ENCODE measurements at regions not wholly inside any gene's neighbourhood (a gene's known extent, or its start where the extent isn't known, plus 50 kb on each side); places are given as distances from the start of the nearest gene placed in this dataset.
"Not testable (repeated sequence)": the region's sequence is repeated elsewhere in the genome, so short reads cannot be mapped to it uniquely, and the experiment has no call there.

- intact Hi-C loops (cut with DNase I), result no loop called here
- DNase-seq (no peak), ATAC-seq (ENCODE audit: poor library complexity) (no peak)
Observed at GRCh38 chr9:27787891-27788290, 214.6 kb upstream of the C9orf72 start.

DNA sequence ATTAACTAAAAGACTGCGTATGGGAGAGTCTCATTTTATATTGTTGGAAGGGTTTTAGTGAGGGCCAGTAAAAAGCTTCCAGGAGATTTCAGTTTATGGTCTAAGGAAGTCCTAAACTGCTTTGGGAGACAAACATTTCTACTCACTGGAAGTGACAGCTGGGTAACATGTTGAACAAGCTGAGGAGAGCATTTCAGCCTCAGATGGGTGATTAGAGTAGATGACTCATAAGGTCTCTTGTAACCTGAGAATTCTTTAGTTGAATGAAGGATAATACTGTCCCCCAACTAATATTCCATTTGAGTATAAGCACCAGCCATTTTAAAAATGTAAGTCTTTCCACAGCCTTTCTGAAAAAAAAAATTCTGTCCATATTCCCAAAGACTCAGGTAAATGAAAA, 218.0 kb upstream of the C9orf72 start:
- no peak for ATAC-seq (ENCODE audit: poor library complexity)
- no peak for DNase-seq
- intact Hi-C loops (cut with DNase I), result no loop called here

- intact Hi-C loops (cut with DNase I), result no loop called here
- ATAC-seq (ENCODE audit: poor library complexity), result no peak
- no peak for DNase-seq
Observed at GRCh38 chr9:27792971-27793689, 219.8 kb upstream of the C9orf72 start.

- ATAC-seq (ENCODE audit: poor library complexity) (no peak), DNase-seq (no peak)
- intact Hi-C loops (cut with DNase I), result no loop called here
Observed at GRCh38 chr9:27799326-27799725, 226.0 kb upstream of the C9orf72 start.

DNA sequence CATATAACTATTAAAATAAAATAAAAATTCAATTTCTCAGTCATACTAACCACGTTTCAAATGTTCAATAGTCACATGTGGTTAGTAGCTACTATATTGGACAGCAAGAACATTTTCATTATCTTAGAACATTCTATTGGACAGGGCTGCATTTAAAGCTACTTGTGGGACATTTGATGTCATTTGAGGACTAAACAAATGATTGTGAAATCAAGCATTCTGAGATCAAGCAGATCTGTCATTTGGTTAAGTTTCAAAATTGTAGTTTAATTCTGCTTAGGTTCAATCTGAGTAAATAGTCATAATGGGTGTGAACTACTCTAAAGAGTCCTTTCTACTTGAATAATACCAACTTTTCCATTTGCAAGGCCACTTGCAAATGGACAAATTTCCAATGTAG, 226.9 kb upstream of the C9orf72 start:
- ATAC-seq (ENCODE audit: poor library complexity), result no peak
- no peak for DNase-seq
- intact Hi-C loops (cut with DNase I), result no loop called here

GRCh38 chr9:27800692-27801370, 227.6 kb upstream of the C9orf72 start:
- no peak for ATAC-seq (ENCODE audit: poor library complexity)
- no peak for DNase-seq
- intact Hi-C loops (cut with DNase I), result no loop called here

- DNase-seq (no peak), ATAC-seq (ENCODE audit: poor library complexity) (no peak)
- intact Hi-C loops (cut with DNase I), result no loop called here
Observed at GRCh38 chr9:27801545-27801944, 228.3 kb upstream of the C9orf72 start.

- intact Hi-C loops (cut with DNase I), result no loop called here
- DNase-seq (no peak), ATAC-seq (ENCODE audit: poor library complexity) (no peak)
Observed at GRCh38 chr9:27802418-27802817, 229.1 kb upstream of the C9orf72 start.

- DNase-seq (no peak), ATAC-seq (ENCODE audit: poor library complexity) (no peak)
- intact Hi-C loops (cut with DNase I), result no loop called here
Observed at GRCh38 chr9:27808864-27809263, 235.6 kb upstream of the C9orf72 start.

GRCh38 chr9:27817747-27818146, 244.5 kb upstream of the C9orf72 start:
- no peak for DNase-seq
- intact Hi-C loops (cut with DNase I), result no loop called here
- no peak for ATAC-seq (ENCODE audit: poor library complexity)

DNA sequence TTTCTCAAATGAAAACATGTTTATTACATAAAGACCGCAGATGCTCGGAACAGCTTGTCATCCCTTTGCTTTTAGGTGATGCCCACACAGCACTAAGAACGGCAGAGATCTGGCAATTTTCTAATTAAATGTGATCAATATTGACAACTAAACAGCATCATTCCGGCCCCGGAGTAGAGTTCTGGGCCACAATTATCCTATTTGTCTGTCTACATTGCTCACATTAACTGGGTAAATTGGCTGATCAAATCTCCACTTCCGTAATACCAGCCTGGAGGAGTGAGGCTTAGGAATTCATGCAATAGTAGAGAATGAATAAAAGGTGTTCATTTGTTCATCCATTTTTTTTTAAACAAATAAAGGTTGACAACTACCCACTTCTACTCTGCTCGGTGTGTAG, 245.1 kb upstream of the C9orf72 start:
- ATAC-seq (ENCODE audit: poor library complexity), result no peak
- intact Hi-C loops (cut with DNase I), result no loop called here
- DNase-seq, result no peak

DNA sequence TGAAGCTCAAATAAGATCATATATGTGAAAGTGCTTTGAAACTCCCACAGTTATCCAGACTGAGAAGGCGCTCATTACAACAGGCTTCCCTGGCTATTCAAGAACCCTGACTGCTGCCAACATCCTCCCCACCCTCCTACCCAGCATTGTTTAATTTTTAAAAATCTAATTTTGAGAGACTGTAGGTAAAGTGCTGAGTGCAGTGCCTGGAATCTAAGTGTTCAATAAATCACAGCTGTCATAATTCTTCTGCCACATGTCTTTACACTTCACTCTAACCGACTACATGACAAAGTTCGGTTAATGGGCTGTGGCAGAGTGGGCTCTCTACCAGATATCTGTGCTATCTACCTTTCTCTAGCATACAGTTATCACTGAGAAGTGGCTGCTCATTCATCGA, 255.6 kb upstream of the C9orf72 start:
- intact Hi-C loops (cut with DNase I), result no loop called here

DNA sequence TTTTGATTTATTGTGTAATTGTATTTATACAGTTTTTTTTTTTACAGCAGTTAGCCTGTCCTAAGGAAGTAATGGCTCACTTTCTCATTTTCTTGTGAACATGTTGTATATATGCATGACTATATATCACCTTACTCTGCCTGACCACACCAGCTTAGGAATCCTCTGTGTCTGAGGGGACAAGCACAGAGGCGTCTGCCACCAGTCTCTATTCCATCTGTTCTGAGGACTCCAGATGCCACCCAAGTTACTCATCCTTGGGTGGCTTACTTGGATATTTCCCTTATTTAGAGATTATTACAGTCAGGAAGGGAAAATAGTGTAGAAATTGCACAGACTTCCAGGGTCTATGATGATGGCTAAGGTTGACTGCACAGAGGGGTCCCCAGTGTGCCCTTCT, 256.3 kb upstream of the C9orf72 start:
- DNase-seq, result no peak
- intact Hi-C loops (cut with DNase I), result no loop called here
- ATAC-seq (ENCODE audit: poor library complexity), result no peak

More for the DNA sequence above, 255.6 kb upstream of the C9orf72 start:
- ATAC-seq (ENCODE audit: poor library complexity) (no peak), DNase-seq (no peak)

GRCh38 chr9:27832108-27832507, 258.8 kb upstream of the C9orf72 start:
- intact Hi-C loops (cut with DNase I); DNase-seq; ATAC-seq (ENCODE audit: poor library complexity): not testable (repeated sequence)

DNA sequence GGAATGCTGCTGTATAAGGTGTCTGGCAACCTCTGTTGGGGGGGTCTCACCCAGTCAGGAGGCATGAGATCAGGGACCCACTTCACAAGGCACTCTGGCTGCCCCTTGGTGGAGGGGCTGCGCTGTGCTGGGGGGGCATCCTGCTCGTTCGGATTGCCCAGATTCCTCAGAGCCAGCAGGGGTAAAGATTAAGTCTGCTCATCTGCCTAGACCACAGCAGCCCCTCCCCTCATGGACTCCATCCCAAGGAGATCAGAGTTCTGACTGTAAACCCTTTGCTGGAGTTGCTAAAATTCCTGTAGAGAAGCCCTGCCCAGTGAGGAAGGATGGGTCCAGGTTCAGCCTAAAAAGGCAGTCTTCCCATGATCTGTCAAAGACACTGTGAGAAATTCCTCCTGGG, 262.0 kb upstream of the C9orf72 start:
- intact Hi-C loops (cut with DNase I), result no loop called here
- no peak for DNase-seq
- no peak for ATAC-seq (ENCODE audit: poor library complexity)

- intact Hi-C loops (cut with DNase I), result no loop called here
- no peak for ATAC-seq (ENCODE audit: poor library complexity)
Observed at GRCh38 chr9:27835746-27836145, 262.5 kb upstream of the C9orf72 start.

DNA sequence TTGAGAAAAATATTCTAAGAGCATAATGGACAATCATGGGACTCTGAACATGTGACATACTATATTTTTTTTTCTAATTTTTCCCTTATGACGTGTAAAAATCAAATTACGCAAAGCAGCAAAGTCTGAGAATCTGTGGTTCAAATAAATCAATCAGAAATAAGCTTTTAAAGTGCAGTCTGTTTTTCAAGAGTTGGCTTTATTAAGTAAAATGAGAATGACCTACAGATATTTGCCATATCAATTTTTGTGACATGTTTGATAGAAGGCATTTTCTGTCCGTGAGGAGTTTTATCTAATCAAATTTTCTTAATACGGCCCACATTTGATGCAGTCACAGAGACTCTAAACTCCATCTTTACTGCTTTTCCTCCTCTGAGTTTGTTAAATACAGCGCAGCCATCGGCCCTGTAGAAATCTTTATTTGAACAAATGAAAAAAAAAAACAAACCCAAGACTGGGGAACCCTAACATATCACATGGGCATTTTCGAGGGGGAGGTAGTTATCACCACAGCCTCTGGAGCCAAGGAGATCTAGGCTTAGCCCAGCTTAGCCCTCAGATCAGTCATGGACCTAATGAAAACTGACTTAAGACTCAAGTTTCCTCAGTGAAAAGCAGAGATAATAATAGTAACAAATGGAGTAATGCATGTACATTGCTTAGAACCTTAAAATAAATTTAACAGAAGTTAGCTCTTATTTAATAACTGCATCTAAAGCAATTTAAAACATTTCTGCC, 263.6 kb upstream of the C9orf72 start:
- DNase-seq (no peak), ATAC-seq (ENCODE audit: poor library complexity) (no peak)
- intact Hi-C loops (cut with DNase I), result no loop called here

More at GRCh38 chr9:27835746-27836145, 262.5 kb upstream of the C9orf72 start:
- DNase-seq, result no peak

DNA sequence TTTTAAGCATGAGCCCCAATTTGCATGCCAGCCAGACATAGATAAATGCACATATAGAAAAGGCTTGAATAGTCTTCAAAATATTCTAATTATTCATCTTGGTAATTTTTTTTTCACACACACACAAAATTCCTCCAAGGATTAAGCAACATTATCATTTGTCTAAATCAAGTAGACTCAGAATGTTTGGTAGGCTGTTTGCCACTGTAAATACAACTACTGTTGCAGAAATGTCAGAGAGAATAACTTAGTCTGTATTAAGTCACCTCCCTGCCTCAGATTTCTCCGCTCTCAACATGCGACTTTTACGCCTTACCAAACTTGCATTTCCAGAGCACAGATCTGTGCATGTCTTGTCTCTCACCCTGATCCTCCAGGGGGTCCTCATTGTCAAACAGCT, 265.6 kb upstream of the C9orf72 start:
- DNase-seq (no peak), ATAC-seq (ENCODE audit: poor library complexity) (no peak)
- intact Hi-C loops (cut with DNase I), result no loop called here

- intact Hi-C loops (cut with DNase I); ATAC-seq (ENCODE audit: poor library complexity); DNase-seq: not testable (repeated sequence)
Observed at GRCh38 chr9:27839767-27840166, 266.5 kb upstream of the C9orf72 start.

GRCh38 chr9:27844797-27845196, 271.5 kb upstream of the C9orf72 start:
- intact Hi-C loops (cut with DNase I), result no loop called here
- no peak for DNase-seq
- no peak for ATAC-seq (ENCODE audit: poor library complexity)

Measured in Right ventricle myocardium superior (tissue), 1 donor.